HG03565 (cell line): ENCODE measurements at regions not wholly inside any gene's neighbourhood (a gene's known extent, or its start where the extent isn't known, plus 50 kb on each side); places are given as distances from the start of the nearest gene placed in this dataset.
"Not testable (repeated sequence)": the region's sequence is repeated elsewhere in the genome, so short reads cannot be mapped to it uniquely, and the experiment has no call there.

Experiments
- ATAC-seq: cut with Tn5 transposase; IDR thresholded peaks from one replicate; pipeline ENCODE4 v1.9.1; 2021; ENCODE audit warnings: mild to moderate bottlenecking, moderate library complexity; ENCODE audit not compliant: unreplicated experiment

- ATAC-seq: no peak
These were observed 133.6 kb upstream of the GLRA1 start for GRCh38 chr5:152058267-152058666.

DNA sequence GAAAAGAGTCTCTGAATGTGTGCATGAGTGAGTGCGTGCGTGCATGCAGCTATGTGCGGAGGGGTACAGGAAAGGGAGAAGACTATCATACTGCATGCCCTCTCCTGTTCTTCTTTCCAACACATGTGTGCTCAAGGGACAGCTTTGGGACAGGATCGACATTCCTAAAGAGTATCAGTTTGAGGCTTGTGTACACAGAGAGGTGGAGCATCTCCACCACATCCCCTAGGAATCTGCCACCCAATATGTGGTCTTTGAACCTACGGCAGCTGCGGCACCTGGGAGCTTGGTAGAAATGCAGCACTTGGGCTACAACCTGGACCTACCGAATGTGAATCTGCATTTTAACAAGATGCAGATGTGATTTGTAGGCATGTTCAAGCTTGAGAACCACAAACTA is 132.3 kb upstream of the GLRA1 start:
- ATAC-seq: no peak

GRCh38 chr5:152052470-152052869 is 127.8 kb upstream of the GLRA1 start:
- no peak for ATAC-seq

- no peak for ATAC-seq
These were observed 127.1 kb upstream of the GLRA1 start for GRCh38 chr5:152051499-152052454.

DNA sequence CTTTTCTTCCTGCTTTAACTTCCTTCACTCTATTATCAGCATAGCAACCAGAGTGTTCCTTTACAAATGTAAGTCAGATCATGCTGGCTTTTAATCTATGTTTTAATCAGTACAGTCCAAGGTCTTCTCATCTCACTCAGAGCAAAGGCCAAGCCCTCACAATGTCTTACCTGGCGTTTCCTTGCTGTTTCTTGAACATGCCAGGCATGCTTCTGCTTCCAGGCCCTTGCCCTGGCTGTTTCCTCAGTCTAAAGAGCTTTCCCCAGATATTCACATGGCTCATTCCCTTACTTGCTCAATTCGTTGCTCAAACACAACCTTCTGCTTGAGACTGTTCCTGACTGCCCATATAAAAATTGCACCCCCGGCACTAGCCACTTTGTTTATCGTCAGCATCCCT is 121.7 kb upstream of the GLRA1 start:
- no peak for ATAC-seq

DNA sequence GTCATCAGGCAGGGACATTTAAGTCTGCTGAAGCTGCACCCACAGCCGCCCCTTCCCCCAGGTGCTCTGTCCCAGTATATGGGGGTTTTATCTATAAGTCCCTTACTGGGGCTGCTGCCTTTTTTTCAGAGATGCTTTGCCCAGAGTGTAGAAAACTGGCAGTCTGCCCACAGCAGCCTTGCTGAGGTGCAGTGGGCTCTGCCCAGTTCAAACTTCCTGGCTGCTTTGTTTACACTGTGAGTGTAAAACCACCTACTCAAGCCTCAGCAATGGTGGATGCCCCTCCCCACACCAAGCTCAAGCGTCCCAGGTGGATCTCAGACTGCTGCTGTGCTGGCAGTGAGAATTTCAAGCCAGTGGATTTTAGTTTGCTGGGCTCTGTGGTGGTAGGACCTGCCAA is 114.2 kb upstream of the GLRA1 start:
- ATAC-seq: not testable (repeated sequence)

DNA sequence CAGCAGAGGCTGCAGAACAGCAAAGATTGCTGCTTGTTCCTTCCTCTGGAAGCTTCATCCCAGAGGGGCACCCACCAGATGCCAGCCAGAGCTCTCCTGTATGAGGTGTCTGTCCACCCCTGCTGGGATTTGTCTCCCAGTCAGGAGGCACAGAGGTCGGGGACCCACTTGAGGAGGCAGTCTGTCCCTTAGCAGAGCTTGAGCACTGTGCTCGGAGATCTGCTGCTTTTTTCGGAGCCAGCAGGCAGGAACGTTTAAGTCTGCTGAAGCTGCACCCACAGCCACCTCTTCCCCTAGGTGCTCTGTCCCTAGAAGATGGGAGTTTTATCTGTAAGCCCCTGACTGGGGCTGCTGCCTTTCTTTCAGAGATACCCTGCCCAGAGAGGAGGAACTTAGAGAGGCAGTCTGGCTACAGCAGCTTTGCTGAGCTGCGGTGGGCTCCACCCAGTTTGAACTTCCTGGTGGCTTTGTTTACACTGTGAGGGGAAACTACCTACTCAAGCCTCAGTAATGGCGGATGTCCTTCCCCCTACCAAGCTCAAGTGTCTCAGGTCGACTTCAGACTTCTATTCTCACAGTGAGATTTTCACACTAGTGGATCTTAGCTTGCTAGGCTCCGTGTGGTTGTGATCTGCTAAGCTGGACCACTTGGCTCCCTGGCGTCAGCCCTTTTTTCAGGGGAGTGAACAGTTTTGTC is 101.8 kb upstream of the GLRA1 start:
- ATAC-seq: not testable (repeated sequence)

- no peak for ATAC-seq
These were observed 91.8 kb upstream of the GLRA1 start for GRCh38 chr5:152016421-152016820.

DNA sequence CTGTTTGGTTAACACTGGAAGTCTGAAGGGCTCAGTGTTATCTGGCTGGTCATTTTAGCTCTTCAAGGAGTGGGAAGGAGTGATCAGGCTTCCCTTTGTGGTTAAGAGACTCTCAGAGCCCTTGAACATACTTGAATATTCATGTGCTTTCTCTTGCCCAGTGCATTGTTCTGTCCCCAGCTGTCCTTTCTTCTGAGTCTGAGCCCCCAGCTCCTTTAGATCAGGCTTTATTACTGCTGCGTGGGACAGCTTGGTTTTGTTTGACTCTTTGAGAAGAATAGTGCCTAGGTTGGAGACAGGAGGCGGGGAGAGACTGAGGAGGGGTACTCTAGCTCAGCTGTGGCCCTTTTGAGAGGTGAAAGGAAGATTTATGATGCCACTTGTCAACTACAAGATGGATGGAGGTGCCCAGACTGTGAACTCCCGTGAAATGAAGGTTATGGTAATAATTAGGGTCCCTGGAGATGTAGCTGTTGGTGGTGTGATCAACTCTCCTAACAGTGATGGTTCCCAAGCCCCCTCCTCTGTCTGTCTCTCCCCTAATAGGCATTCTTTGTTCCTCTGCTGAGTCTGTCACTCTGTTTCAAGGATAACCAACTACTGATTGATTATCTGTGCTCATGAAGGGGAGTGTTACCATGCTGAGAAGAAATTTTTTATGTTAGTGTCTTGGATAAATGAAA is 83.1 kb upstream of the GLRA1 start:
- no peak for ATAC-seq

GRCh38 chr5:152004095-152004494 is 79.4 kb upstream of the GLRA1 start:
- no peak for ATAC-seq
